A673 (cell line): ENCODE measurements at regions not wholly inside any gene's neighbourhood (a gene's known extent, or its start where the extent isn't known, plus 50 kb on each side); places are given as distances from the start of the nearest gene placed in this dataset.

Experiments used
- EZH2 ChIP-seq: fragments of 200-600 bp; sonication (generic); IDR thresholded peaks from 2 replicates; pipeline ENCODE4 v1.6.1; 2017; ENCODE audit warnings: borderline replicate concordance, low read depth, mild to moderate bottlenecking, mixed read lengths, antibody characterized with exemption, low read length; ENCODE audit not compliant: poor library complexity, severe bottlenecking
- TF ChIP-seq, protein P1 (sequence below): fragments of 300-800, 200-600 bp; sonication (generic); conservative IDR thresholded peaks from 2 replicates; pipeline ENCODE4 v1.5.1; 2017; ENCODE audit warnings: low read depth, mild to moderate bottlenecking, antibody characterized with exemption, low read length, moderate library complexity, mixed read lengths

GRCh38 chr5:35415309-35415708, 185.0 kb upstream of the PRLR start:
- TF ChIP-seq, protein P1, sequence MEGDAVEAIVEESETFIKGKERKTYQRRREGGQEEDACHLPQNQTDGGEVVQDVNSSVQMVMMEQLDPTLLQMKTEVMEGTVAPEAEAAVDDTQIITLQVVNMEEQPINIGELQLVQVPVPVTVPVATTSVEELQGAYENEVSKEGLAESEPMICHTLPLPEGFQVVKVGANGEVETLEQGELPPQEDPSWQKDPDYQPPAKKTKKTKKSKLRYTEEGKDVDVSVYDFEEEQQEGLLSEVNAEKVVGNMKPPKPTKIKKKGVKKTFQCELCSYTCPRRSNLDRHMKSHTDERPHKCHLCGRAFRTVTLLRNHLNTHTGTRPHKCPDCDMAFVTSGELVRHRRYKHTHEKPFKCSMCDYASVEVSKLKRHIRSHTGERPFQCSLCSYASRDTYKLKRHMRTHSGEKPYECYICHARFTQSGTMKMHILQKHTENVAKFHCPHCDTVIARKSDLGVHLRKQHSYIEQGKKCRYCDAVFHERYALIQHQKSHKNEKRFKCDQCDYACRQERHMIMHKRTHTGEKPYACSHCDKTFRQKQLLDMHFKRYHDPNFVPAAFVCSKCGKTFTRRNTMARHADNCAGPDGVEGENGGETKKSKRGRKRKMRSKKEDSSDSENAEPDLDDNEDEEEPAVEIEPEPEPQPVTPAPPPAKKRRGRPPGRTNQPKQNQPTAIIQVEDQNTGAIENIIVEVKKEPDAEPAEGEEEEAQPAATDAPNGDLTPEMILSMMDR: no peak
- no peak for TF ChIP-seq EZH2
